Kidney (tissue), 13 donors: ENCODE measurements at regions not wholly inside any gene's neighbourhood (a gene's known extent, or its start where the extent isn't known, plus 50 kb on each side); places are given as distances from the start of the nearest gene placed in this dataset.

Experiments used
- DNase-seq, 5 donors: peaks; one replicate each; pipeline ENCODE4 v3.0.0-alpha.2; 2013 to 2020
- FAIRE-seq: peaks from 2 replicates; lab custom pipeline; 2012; peaks lifted over from hg19 to GRCh38; lab: Jason Lieb, UNC
- H3K27ac ChIP-seq, 2 donors: one replicate each; pipeline ENCODE4 v1.7.0; 2013; ENCODE audit warnings: low read depth in 2 of 2, low read length in 2 of 2, inconsistent platforms in 1 of 2
- H3K27me3 ChIP-seq: one replicate; pipeline ENCODE4 v1.7.1; 2013; ENCODE audit warnings: low read length, inconsistent platforms; ENCODE audit not compliant: control insufficient read depth, insufficient read depth
- H3K36me3 ChIP-seq, 3 donors: one replicate each; pipeline versions ENCODE4 v1.7.0 to v1.7.1; 2013; ENCODE audit warnings: low read length in 3 of 3, control low read depth in 1 of 3, inconsistent platforms in 1 of 3; ENCODE audit not compliant: insufficient read depth in 3 of 3, control insufficient read depth in 2 of 3
- H3K4me1 ChIP-seq, 3 donors: one replicate each; pipeline versions ENCODE4 v1.7.0 to v1.7.1; 2013; ENCODE audit warnings: low read length in 3 of 3, inconsistent platforms in 1 of 3, low read depth in 1 of 3; ENCODE audit not compliant: control insufficient read depth in 2 of 3, insufficient read depth in 2 of 3
- H3K4me3 ChIP-seq, 3 donors: one replicate each; pipeline versions ENCODE4 v1.7.0 to v1.8.1; 2013; ENCODE audit warnings: low read length in 3 of 3, control low read depth in 1 of 3, inconsistent platforms in 1 of 3
- H3K9ac ChIP-seq, 3 donors: one replicate each; pipeline versions ENCODE4 v1.7.0 to v1.7.1; 2013; ENCODE audit warnings: low read length in 3 of 3, control low read depth in 1 of 3, inconsistent platforms in 1 of 3
- H3K9me3 ChIP-seq, 3 donors: one replicate each; pipeline versions ENCODE4 v1.7.0 to v1.7.1; 2013; ENCODE audit warnings: low read length in 3 of 3, control low read depth in 1 of 3, inconsistent platforms in 1 of 3; ENCODE audit not compliant: control insufficient read depth in 2 of 3, insufficient read depth in 1 of 3
- intact Hi-C: fragments of 100-400 bp; cut with DNase I; formaldehyde crosslinking; loops from one replicate; pipeline ENCODE4 v1.11.1; 2022
- TF ChIP-seq, protein P1 (sequence below): IDR thresholded peaks from 3 replicates; pipeline ENCODE4 v1.5.1; 2012; ENCODE audit warnings: mild to moderate bottlenecking, moderate library complexity, borderline replicate concordance; ENCODE audit not compliant: insufficient read depth; ENCODE audit errors: extremely low read depth
- donor health status: control.
- donor health status: control.
- donor health status: control.
- donor health status: control.
- donor health status: control.
- donor health status: DM: yes; HTN: yes; CAD: no.
- donor health status: Normal renal cell carcinoma (clear cell type).

- intact Hi-C loops = no loop called here
- H3K4me1 ChIP-seq = no peaks in the 10 kb centered on the region
- H3K9me3 ChIP-seq = no peaks in the 10 kb centered on the region
- H3K36me3 ChIP-seq = no peaks in the 10 kb centered on the region
- H3K9ac ChIP-seq = no peak overlapping the region
- no peak overlapping the region for H3K4me3 ChIP-seq
- TF ChIP-seq, protein P1, sequence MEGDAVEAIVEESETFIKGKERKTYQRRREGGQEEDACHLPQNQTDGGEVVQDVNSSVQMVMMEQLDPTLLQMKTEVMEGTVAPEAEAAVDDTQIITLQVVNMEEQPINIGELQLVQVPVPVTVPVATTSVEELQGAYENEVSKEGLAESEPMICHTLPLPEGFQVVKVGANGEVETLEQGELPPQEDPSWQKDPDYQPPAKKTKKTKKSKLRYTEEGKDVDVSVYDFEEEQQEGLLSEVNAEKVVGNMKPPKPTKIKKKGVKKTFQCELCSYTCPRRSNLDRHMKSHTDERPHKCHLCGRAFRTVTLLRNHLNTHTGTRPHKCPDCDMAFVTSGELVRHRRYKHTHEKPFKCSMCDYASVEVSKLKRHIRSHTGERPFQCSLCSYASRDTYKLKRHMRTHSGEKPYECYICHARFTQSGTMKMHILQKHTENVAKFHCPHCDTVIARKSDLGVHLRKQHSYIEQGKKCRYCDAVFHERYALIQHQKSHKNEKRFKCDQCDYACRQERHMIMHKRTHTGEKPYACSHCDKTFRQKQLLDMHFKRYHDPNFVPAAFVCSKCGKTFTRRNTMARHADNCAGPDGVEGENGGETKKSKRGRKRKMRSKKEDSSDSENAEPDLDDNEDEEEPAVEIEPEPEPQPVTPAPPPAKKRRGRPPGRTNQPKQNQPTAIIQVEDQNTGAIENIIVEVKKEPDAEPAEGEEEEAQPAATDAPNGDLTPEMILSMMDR = no peak
- DNase-seq (no peak), FAIRE-seq (no peak)
- H3K27ac ChIP-seq = no peak overlapping the region
- no peaks in the 10 kb centered on the region for H3K27me3 ChIP-seq
These were observed 91.6 kb upstream of the NUDT6 start for GRCh38 chr4:123014038-123014437.

GRCh38 chr4:123017078-123017477 lies 94.7 kb upstream of the NUDT6 start:
- Histone ChIP-seq H3K4me3 (no peak overlapping the region), H3K36me3 (no peaks in the 10 kb centered on the region), H3K4me1 (no peaks in the 10 kb centered on the region), H3K9me3 (no peaks in the 10 kb centered on the region), H3K27me3 (no peaks in the 10 kb centered on the region), H3K27ac (no peak overlapping the region), H3K9ac (no peak overlapping the region)
- TF ChIP-seq, protein P1 = no peak
- FAIRE-seq (no peak), DNase-seq (no peak)
- intact Hi-C loops = no loop called here

DNA sequence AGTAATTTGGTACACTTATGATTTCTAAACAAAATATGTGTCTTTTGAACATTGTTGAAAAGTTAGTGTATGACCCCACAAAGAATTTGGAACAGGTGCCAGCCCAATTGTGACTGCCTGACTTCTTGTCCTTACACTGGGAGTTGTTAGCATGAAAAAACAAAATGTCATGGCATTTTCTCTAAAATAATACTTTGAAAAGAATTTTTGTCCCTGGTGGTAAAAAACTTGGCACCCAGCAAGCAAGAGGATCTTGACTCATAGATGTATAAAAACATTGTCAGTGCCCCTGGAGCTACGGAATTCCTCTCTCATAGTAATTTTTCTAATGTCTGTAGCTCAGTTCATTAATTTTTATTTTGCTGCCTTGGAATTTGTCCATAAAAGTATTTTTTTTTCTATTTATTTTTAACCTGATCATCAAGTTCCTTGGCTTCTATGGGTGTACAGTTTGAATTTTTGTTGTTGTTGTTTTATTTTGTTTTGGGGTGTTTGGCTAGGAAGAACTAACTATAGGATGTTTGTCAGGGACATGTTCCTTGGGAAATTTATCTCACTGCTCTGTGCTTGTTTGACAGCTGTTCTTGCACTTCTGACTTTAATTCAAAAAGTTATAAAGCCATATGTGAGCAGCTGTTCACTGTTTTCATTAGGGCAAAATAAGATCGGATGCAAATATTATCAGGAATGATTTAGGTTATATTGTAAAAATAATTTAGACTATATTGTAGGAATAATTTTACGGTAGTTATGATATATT lies 95.4 kb upstream of the NUDT6 start:
- Histone ChIP-seq H3K36me3 (no peaks in the 10 kb centered on the region), H3K9ac (no peak overlapping the region), H3K9me3 (no peaks in the 10 kb centered on the region), H3K27me3 (no peaks in the 10 kb centered on the region), H3K4me3 (no peak overlapping the region), H3K4me1 (no peaks in the 10 kb centered on the region), H3K27ac (no peak overlapping the region)
- intact Hi-C loops = no loop called here
- DNase-seq = peak in 1 of 5 donors; percentile 49
- TF ChIP-seq, protein P1 = no peak
- no peak for FAIRE-seq

DNA sequence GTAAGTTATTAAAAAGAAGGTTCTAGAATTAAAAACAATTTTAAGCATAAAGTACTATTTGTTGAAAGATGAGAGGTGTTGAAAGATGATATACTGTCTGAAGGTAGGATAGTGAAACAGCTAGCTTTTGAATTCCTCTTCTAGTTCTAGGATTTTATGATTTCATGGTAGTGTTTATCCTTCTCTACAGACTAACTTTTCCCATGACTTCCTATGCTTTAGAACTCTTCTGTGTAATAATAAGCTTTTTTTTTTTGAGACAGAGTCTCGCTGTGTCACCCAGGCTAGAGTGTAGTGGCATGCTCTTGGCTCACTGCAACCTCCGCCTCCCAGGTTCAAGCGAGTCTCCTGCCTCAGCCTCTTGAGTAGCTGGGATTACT lies 96.0 kb upstream of the NUDT6 start:
- Histone ChIP-seq H3K27me3 (no peaks in the 10 kb centered on the region), H3K9ac (no peak overlapping the region), H3K9me3 (no peaks in the 10 kb centered on the region), H3K36me3 (no peaks in the 10 kb centered on the region), H3K4me1 (no peaks in the 10 kb centered on the region), H3K27ac (no peak overlapping the region), H3K4me3 (no peak overlapping the region)
- intact Hi-C loops = no loop called here
- TF ChIP-seq, protein P1 = no peak
- FAIRE-seq = no peak
- no peak for DNase-seq
